HG02885 (cell line): ENCODE measurements at regions not wholly inside any gene's neighbourhood (a gene's known extent, or its start where the extent isn't known, plus 50 kb on each side); places are given as distances from the start of the nearest gene placed in this dataset.
"Not testable (repeated sequence)": the region's sequence is repeated elsewhere in the genome, so short reads cannot be mapped to it uniquely, and the experiment has no call there.

Source experiments
- ATAC-seq: cut with Tn5 transposase; IDR thresholded peaks from one replicate; pipeline ENCODE4 v1.9.1; 2021; ENCODE audit warnings: mild to moderate bottlenecking; ENCODE audit not compliant: unreplicated experiment, poor library complexity

GRCh38 chr4:97110506-97110905 is 1032.8 kb downstream of the STPG2 start:
- ATAC-seq, result no peak

- no peak for ATAC-seq
Measured at GRCh38 chr4:97116511-97116910, 1026.8 kb downstream of the STPG2 start.

GRCh38 chr4:97121493-97121892 is 1021.8 kb downstream of the STPG2 start:
- ATAC-seq, result no peak

GRCh38 chr4:97123573-97123972 is 1019.7 kb downstream of the STPG2 start:
- ATAC-seq, result no peak

GRCh38 chr4:97132435-97132834 is 1010.8 kb downstream of the STPG2 start:
- ATAC-seq, result no peak

GRCh38 chr4:97134456-97134855 is 1008.8 kb downstream of the STPG2 start:
- ATAC-seq, result no peak

GRCh38 chr4:97139791-97140190 is 1003.5 kb downstream of the STPG2 start:
- ATAC-seq, result no peak

- no peak for ATAC-seq
Measured at GRCh38 chr4:97140545-97140944, 1002.7 kb downstream of the STPG2 start.

GRCh38 chr4:97141332-97141731 is 1001.9 kb downstream of the STPG2 start:
- not testable (repeated sequence) for ATAC-seq

- ATAC-seq, result no peak
Measured at GRCh38 chr4:97142410-97142809, 1000.9 kb downstream of the STPG2 start.

- no peak for ATAC-seq
Measured at GRCh38 chr4:97142893-97143292, 1000.4 kb downstream of the STPG2 start.

GRCh38 chr4:97144199-97144598 is 999.1 kb downstream of the STPG2 start:
- ATAC-seq, result no peak

GRCh38 chr4:97150966-97151365 is 992.3 kb downstream of the STPG2 start:
- ATAC-seq, result no peak

GRCh38 chr4:97152149-97152548 is 991.1 kb downstream of the STPG2 start:
- no peak for ATAC-seq

- no peak for ATAC-seq
Measured at GRCh38 chr4:97153042-97153441, 990.2 kb downstream of the STPG2 start.

GRCh38 chr4:97159625-97160024 is 983.7 kb downstream of the STPG2 start:
- ATAC-seq, result no peak

GRCh38 chr4:97185233-97185632 is 958.0 kb downstream of the STPG2 start:
- ATAC-seq, result no peak

GRCh38 chr4:97197106-97197505 is 946.2 kb downstream of the STPG2 start:
- no peak for ATAC-seq

GRCh38 chr4:97208749-97209148 is 934.5 kb downstream of the STPG2 start:
- ATAC-seq, result no peak

GRCh38 chr4:97215409-97215941 is 927.8 kb downstream of the STPG2 start:
- no peak for ATAC-seq

- ATAC-seq, result no peak
Measured at GRCh38 chr4:97216046-97216445, 927.2 kb downstream of the STPG2 start.

- no peak for ATAC-seq
Measured at GRCh38 chr4:97235521-97235920, 907.8 kb downstream of the STPG2 start.
